GM12878 (cell line): ENCODE measurements at regions not wholly inside any gene's neighbourhood (a gene's known extent, or its start where the extent isn't known, plus 50 kb on each side); places are given as distances from the start of the nearest gene placed in this dataset.
"Not testable (repeated sequence)": the region's sequence is repeated elsewhere in the genome, so short reads cannot be mapped to it uniquely, and the experiment has no call there.

Experiments used
- CHD2 ChIP-seq: IDR thresholded peaks from 2 replicates; pipeline ENCODE4 v1.6.1; 2011; ENCODE audit warnings: low read depth, low read length, improper control_type of control experiment, borderline replicate concordance
- CTCF ChIP-seq, 3 experiments: IDR thresholded peaks in 2 of 3; conservative IDR thresholded peaks in 1 of 3; 2 replicates each; pipeline ENCODE4 v1.5.1; 2011; ENCODE audit warnings: low read depth in 3 of 3, low read length in 3 of 3, mild to moderate bottlenecking in 3 of 3, control low read depth in 2 of 3, moderate library complexity in 2 of 3, inconsistent platforms in 1 of 3, mixed read lengths in 1 of 3; ENCODE audit not compliant: control insufficient read depth in 2 of 3, insufficient read depth in 1 of 3; ENCODE audit errors: extremely low read depth in 1 of 3
- E2F8 ChIP-seq: fragments of 450-650 bp; IDR thresholded peaks from 2 replicates; pipeline ENCODE4 v1.6.1; 2018; ENCODE audit warnings: mild to moderate bottlenecking, low read depth, moderate library complexity; ENCODE audit not compliant: partially characterized antibody
- HCFC1 ChIP-seq: fragments of 150-350 bp; IDR thresholded peaks from 2 replicates; pipeline ENCODE4 v1.6.1; 2014; ENCODE audit warnings: low read length
- KDM1A ChIP-seq: fragments of 200-600 bp; sonication (generic); IDR thresholded peaks from 2 replicates; pipeline ENCODE4 v1.6.1; 2016; ENCODE audit warnings: borderline replicate concordance
- NRF1 ChIP-seq: conservative IDR thresholded peaks from 2 replicates; pipeline ENCODE4 v1.6.1; 2011; ENCODE audit warnings: mild to moderate bottlenecking, low read depth, low read length, improper control_type of control experiment
- POLR2A ChIP-seq: IDR thresholded peaks from 2 replicates; pipeline ENCODE4 v1.6.1; 2011; ENCODE audit warnings: low read depth, mild to moderate bottlenecking, low read length
- POLR2AphosphoS2 ChIP-seq: IDR thresholded peaks from 2 replicates; pipeline ENCODE4 v1.6.1; 2011; ENCODE audit warnings: low read depth, mild to moderate bottlenecking, low read length, improper control_type of control experiment, moderate library complexity
- POLR2AphosphoS5 ChIP-seq: IDR thresholded peaks from 2 replicates; pipeline ENCODE4 v1.6.1; 2011; ENCODE audit warnings: mild to moderate bottlenecking, low read length, inconsistent platforms
- RAD21 ChIP-seq: IDR thresholded peaks from 2 replicates; pipeline ENCODE4 v1.6.1; 2011; ENCODE audit warnings: mild to moderate bottlenecking, low read depth, low read length, moderate library complexity; ENCODE audit not compliant: insufficient read depth
- SMAD1 ChIP-seq: fragments of 450-650 bp; IDR thresholded peaks from 2 replicates; pipeline ENCODE4 v1.6.1; 2018; ENCODE audit warnings: mild to moderate bottlenecking, low read depth; ENCODE audit not compliant: partially characterized antibody
- TF ChIP-seq, protein P1 (sequence below): IDR thresholded peaks from 2 replicates; pipeline ENCODE4 v1.6.1; 2011; ENCODE audit warnings: mild to moderate bottlenecking, low read depth, low read length, moderate library complexity; ENCODE audit not compliant: insufficient replicate concordance
- TF ChIP-seq, protein P2 (sequence below): IDR thresholded peaks from 2 replicates; pipeline ENCODE4 v1.6.1; 2012; ENCODE audit warnings: mild to moderate bottlenecking, low read depth, low read length

DNA sequence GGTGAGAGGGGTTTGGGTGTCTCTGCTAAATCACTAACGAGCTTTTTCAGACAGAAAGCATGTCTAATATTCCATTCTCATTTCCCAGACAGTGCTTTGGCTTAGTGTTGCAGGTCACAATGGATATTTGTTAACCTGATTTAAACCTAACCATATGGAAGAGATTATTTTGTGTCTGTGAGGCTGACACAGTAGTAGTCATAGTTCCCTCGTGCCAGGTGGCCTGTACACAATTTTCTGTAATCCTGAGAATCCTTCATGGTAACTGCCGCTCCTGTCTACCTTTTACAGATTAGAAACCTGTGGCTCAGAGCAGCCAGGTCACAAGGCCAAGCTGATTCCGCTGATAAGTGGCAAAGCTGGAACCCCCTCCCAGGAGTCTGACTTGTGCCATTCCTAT is 79.4 kb downstream of the TRIM43 start:
- TF ChIP-seq CHD2; HCFC1; E2F8; KDM1A; CTCF (IDR thresholded peaks at IDR 0.05 in 2 of 3, conservative IDR thresholded peaks at IDR 0.05 in 1 of 3; ENCODE audit: control insufficient read depth in 2 of 3, extremely low read depth in 1 of 3, insufficient read depth in 1 of 3, low read depth in 3 of 3, low read length in 3 of 3); SMAD1; NRF1; POLR2A; POLR2AphosphoS2; RAD21; POLR2AphosphoS5: not testable (repeated sequence)
- TF ChIP-seq, protein P1, sequence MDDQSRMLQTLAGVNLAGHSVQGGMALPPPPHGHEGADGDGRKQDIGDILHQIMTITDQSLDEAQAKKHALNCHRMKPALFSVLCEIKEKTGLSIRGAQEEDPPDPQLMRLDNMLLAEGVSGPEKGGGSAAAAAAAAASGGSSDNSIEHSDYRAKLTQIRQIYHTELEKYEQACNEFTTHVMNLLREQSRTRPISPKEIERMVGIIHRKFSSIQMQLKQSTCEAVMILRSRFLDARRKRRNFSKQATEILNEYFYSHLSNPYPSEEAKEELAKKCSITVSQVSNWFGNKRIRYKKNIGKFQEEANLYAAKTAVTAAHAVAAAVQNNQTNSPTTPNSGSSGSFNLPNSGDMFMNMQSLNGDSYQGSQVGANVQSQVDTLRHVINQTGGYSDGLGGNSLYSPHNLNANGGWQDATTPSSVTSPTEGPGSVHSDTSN, result not testable (repeated sequence)
- TF ChIP-seq, protein P2, sequence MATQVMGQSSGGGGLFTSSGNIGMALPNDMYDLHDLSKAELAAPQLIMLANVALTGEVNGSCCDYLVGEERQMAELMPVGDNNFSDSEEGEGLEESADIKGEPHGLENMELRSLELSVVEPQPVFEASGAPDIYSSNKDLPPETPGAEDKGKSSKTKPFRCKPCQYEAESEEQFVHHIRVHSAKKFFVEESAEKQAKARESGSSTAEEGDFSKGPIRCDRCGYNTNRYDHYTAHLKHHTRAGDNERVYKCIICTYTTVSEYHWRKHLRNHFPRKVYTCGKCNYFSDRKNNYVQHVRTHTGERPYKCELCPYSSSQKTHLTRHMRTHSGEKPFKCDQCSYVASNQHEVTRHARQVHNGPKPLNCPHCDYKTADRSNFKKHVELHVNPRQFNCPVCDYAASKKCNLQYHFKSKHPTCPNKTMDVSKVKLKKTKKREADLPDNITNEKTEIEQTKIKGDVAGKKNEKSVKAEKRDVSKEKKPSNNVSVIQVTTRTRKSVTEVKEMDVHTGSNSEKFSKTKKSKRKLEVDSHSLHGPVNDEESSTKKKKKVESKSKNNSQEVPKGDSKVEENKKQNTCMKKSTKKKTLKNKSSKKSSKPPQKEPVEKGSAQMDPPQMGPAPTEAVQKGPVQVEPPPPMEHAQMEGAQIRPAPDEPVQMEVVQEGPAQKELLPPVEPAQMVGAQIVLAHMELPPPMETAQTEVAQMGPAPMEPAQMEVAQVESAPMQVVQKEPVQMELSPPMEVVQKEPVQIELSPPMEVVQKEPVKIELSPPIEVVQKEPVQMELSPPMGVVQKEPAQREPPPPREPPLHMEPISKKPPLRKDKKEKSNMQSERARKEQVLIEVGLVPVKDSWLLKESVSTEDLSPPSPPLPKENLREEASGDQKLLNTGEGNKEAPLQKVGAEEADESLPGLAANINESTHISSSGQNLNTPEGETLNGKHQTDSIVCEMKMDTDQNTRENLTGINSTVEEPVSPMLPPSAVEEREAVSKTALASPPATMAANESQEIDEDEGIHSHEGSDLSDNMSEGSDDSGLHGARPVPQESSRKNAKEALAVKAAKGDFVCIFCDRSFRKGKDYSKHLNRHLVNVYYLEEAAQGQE, result not testable (repeated sequence)
